Fibroblast of skin of left biceps (primary cell): ENCODE measurements at regions not wholly inside any gene's neighbourhood (a gene's known extent, or its start where the extent isn't known, plus 50 kb on each side); places are given as distances from the start of the nearest gene placed in this dataset.

Source experiments
- DNase-seq, 2 experiments: peaks; one replicate each; pipeline ENCODE4 v3.0.0-alpha.2; 2013; ENCODE audit warnings: low read depth in 2 of 2

GRCh38 chr11:92702037-92702804, 267.2 kb upstream of the MTNR1B start:
- DNase-seq: no peak

GRCh38 chr11:92702805-92703448, 266.5 kb upstream of the MTNR1B start:
- DNase-seq: peak; percentile 73 to 80

- DNase-seq: no peak
Observed at GRCh38 chr11:92703449-92703830, 266.0 kb upstream of the MTNR1B start.

- no peak for DNase-seq
Observed at GRCh38 chr11:92707173-92707619, 262.3 kb upstream of the MTNR1B start.

GRCh38 chr11:92707665-92708064, 261.8 kb upstream of the MTNR1B start:
- DNase-seq: no peak

GRCh38 chr11:92709329-92709728, 260.1 kb upstream of the MTNR1B start:
- no peak for DNase-seq

DNA sequence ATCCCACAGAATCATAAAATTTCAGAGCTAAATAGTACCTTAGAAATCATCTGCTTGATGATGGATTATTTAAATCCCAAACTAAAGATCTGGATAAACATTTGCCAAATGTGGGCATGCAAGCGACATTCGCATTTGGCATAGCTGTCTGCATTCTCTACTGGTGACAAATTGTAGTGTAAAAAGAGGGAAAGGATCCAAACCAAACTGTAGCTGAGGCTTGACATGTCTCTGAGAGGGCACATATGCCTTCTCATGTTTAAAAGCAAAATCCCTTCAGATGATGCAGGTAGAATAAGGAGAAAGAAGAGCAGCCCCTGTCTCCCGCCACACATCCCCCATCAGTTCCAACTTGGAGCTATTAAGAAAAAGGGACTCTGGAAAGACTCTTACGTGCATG, 257.5 kb upstream of the MTNR1B start:
- no peak for DNase-seq

DNA sequence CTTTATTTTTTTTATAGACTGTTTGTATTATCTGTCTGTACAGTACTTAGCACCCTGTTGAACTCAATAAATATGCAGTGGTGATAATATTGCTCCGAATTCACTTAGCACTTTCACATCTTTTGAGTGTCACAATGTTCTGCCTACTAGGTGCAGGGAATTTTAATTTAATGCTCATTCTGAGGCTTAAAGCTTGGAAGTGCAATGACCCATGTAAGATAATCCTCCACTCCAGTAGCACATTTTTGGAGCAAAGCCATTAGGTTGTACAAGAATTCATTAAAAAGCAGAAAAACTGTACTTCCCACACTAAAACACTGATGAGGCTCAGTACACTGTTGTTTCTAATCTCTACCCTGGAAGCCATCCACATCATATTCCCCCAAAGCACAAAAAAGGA, 255.3 kb upstream of the MTNR1B start:
- no peak for DNase-seq

GRCh38 chr11:92717240-92717639, 252.2 kb upstream of the MTNR1B start:
- DNase-seq: no peak

GRCh38 chr11:92720385-92720784, 249.1 kb upstream of the MTNR1B start:
- no peak for DNase-seq

DNA sequence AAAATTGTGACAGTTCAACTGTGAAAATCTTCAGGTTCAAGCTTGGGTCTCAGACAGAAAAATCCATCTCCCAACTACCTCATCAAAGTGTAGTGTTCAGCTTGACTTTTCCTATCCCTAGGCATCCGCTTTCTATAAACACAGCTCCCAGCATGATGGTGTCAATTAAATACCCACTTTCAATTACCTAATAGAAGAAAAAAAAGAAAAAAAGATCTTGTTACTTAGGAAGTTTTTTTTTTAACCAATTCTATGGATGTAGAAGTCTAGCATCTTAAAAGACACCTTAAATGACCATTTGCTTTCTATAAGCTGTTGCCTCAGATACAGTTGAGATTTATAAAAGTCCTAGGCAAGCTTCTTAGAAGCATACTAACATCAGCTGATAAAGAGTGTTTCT, 244.1 kb upstream of the MTNR1B start:
- DNase-seq: no peak

- no peak for DNase-seq
Observed at GRCh38 chr11:92727123-92727522, 242.3 kb upstream of the MTNR1B start.

- no peak for DNase-seq
Observed at GRCh38 chr11:92727769-92728168, 241.7 kb upstream of the MTNR1B start.

GRCh38 chr11:92728628-92729027, 240.8 kb upstream of the MTNR1B start:
- no peak for DNase-seq

GRCh38 chr11:92735039-92735438, 234.4 kb upstream of the MTNR1B start:
- no peak for DNase-seq

- DNase-seq: peak; percentile 7 to 8
Observed at GRCh38 chr11:92738276-92738675, 231.2 kb upstream of the MTNR1B start.

- DNase-seq: peak; percentile 70
Observed at GRCh38 chr11:92739041-92739440, 230.4 kb upstream of the MTNR1B start.

DNA sequence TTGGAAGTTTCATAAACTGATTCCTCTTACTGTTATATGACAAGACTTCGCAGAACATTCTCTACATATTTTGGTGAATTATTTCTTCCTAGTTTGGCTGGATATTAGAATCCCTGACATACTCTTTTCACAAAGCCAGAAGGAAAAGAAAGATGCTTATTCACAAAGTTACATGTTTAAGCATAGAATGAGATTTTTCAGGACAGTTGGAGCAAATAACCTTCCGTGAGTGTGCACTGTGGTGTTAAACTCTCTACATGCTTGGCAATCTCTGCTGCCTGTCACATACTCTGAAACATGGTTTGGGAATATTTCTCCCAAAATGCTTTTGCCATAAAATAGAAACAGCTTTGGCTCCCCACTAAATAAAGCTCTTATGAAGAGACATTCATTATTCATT, 230.0 kb upstream of the MTNR1B start:
- peak; percentile 13 to 30 for DNase-seq

- DNase-seq: no peak
Observed at GRCh38 chr11:92740276-92740675, 229.2 kb upstream of the MTNR1B start.

- no peak for DNase-seq
Observed at GRCh38 chr11:92744929-92745585, 224.4 kb upstream of the MTNR1B start.

- no peak for DNase-seq
Observed at GRCh38 chr11:92750794-92751193, 218.7 kb upstream of the MTNR1B start.

- DNase-seq: no peak
Observed at GRCh38 chr11:92751594-92751993, 217.9 kb upstream of the MTNR1B start.

- DNase-seq: no peak
Observed at GRCh38 chr11:92752122-92752521, 217.3 kb upstream of the MTNR1B start.
